HL-60 (cell line): ENCODE measurements at regions not wholly inside any gene's neighbourhood (a gene's known extent, or its start where the extent isn't known, plus 50 kb on each side); places are given as distances from the start of the nearest gene placed in this dataset.

ENCODE experiments used
- GABPA ChIP-seq: IDR thresholded peaks from 2 replicates; pipeline ENCODE4 v1.6.1; 2012; ENCODE audit warnings: low read depth
- POLR2AphosphoS5 ChIP-seq: IDR thresholded peaks from 2 replicates; pipeline ENCODE4 v1.6.1; 2012; ENCODE audit warnings: low read depth
- SPI1 ChIP-seq: IDR thresholded peaks from 2 replicates; pipeline ENCODE4 v1.6.1; 2012; ENCODE audit warnings: low read depth, mild to moderate bottlenecking, borderline replicate concordance
- TF ChIP-seq, protein P1 (sequence below): IDR thresholded peaks from one replicate; pipeline ENCODE4 v1.5.1; 2011; ENCODE audit warnings: low read length, control low read depth, inconsistent platforms; ENCODE audit not compliant: insufficient read depth
- TF ChIP-seq, protein P2 (sequence below): IDR thresholded peaks from 2 replicates; pipeline ENCODE4 v1.6.1; 2012; ENCODE audit warnings: low read depth; ENCODE audit not compliant: insufficient replicate concordance

- TF ChIP-seq, protein P1, sequence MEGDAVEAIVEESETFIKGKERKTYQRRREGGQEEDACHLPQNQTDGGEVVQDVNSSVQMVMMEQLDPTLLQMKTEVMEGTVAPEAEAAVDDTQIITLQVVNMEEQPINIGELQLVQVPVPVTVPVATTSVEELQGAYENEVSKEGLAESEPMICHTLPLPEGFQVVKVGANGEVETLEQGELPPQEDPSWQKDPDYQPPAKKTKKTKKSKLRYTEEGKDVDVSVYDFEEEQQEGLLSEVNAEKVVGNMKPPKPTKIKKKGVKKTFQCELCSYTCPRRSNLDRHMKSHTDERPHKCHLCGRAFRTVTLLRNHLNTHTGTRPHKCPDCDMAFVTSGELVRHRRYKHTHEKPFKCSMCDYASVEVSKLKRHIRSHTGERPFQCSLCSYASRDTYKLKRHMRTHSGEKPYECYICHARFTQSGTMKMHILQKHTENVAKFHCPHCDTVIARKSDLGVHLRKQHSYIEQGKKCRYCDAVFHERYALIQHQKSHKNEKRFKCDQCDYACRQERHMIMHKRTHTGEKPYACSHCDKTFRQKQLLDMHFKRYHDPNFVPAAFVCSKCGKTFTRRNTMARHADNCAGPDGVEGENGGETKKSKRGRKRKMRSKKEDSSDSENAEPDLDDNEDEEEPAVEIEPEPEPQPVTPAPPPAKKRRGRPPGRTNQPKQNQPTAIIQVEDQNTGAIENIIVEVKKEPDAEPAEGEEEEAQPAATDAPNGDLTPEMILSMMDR = no peak
- TF ChIP-seq POLR2AphosphoS5 = no peak
- no peak for TF ChIP-seq GABPA
- TF ChIP-seq, protein P2, sequence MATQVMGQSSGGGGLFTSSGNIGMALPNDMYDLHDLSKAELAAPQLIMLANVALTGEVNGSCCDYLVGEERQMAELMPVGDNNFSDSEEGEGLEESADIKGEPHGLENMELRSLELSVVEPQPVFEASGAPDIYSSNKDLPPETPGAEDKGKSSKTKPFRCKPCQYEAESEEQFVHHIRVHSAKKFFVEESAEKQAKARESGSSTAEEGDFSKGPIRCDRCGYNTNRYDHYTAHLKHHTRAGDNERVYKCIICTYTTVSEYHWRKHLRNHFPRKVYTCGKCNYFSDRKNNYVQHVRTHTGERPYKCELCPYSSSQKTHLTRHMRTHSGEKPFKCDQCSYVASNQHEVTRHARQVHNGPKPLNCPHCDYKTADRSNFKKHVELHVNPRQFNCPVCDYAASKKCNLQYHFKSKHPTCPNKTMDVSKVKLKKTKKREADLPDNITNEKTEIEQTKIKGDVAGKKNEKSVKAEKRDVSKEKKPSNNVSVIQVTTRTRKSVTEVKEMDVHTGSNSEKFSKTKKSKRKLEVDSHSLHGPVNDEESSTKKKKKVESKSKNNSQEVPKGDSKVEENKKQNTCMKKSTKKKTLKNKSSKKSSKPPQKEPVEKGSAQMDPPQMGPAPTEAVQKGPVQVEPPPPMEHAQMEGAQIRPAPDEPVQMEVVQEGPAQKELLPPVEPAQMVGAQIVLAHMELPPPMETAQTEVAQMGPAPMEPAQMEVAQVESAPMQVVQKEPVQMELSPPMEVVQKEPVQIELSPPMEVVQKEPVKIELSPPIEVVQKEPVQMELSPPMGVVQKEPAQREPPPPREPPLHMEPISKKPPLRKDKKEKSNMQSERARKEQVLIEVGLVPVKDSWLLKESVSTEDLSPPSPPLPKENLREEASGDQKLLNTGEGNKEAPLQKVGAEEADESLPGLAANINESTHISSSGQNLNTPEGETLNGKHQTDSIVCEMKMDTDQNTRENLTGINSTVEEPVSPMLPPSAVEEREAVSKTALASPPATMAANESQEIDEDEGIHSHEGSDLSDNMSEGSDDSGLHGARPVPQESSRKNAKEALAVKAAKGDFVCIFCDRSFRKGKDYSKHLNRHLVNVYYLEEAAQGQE = no peak
- TF ChIP-seq SPI1 = no peak
These were observed 130.7 kb downstream of the C16orf95 start for GRCh38 chr16:87186446-87186845.
